CD4-positive, alpha-beta memory T cell (primary cell): ENCODE measurements at regions not wholly inside any gene's neighbourhood (a gene's known extent, or its start where the extent isn't known, plus 50 kb on each side); places are given as distances from the start of the nearest gene placed in this dataset.

Experiments
- CTCF ChIA-PET: fragments of 350-600 bp; sonication (Branson Sonifier 250); formaldehyde crosslinking; loops from one replicate; lab custom pipeline; 2021; ENCODE audit warnings: inconsistent platforms; ENCODE audit not compliant: partially characterized antibody; lab: Charles Lee
- POLR2A ChIA-PET: fragments of 350-600 bp; sonication (Branson Sonifier 250); formaldehyde crosslinking; loops from one replicate; lab custom pipeline; 2021; ENCODE audit not compliant: partially characterized antibody; lab: Charles Lee
- DNase-seq, 5 donors: peaks; one replicate each; pipeline versions ENCODE4 v3.0.0 to v3.0.0-alpha.2; 2020 to 2022; ENCODE audit warnings: mixed read lengths in 1 of 5
- H3K27ac ChIP-seq: one replicate; pipeline ENCODE4 v1.7.0; 2013; ENCODE audit warnings: low read depth, low read length
- H3K27me3 ChIP-seq: 2 replicates; pipeline ENCODE4 v1.7.0; 2013; ENCODE audit warnings: mild to moderate bottlenecking, low read length, moderate library complexity; ENCODE audit not compliant: insufficient read depth
- H3K36me3 ChIP-seq: 2 replicates; pipeline ENCODE4 v1.7.0; 2013; ENCODE audit warnings: mild to moderate bottlenecking, low read length, moderate library complexity; ENCODE audit not compliant: insufficient read depth
- H3K4me1 ChIP-seq: 2 replicates; pipeline ENCODE4 v1.7.0; 2013; ENCODE audit warnings: mild to moderate bottlenecking, low read length, moderate library complexity; ENCODE audit not compliant: insufficient read depth
- H3K4me3 ChIP-seq, 2 donors: one replicate each; pipeline ENCODE4 v1.7.0; 2013; ENCODE audit warnings: low read length in 2 of 2, mild to moderate bottlenecking in 1 of 2
- H3K9me3 ChIP-seq, 2 donors: one replicate each; pipeline ENCODE4 v1.7.0; 2013; ENCODE audit warnings: low read length in 2 of 2, control low read depth in 1 of 2; ENCODE audit not compliant: control insufficient read depth in 1 of 2
- H3K27ac Mint-ChIP-seq, 7 donors: one replicate each; pipeline ENCODE4 v1.8.0; 2020 to 2021; ENCODE audit warnings: mixed read lengths in 7 of 7, mild to moderate bottlenecking in 6 of 7, inconsistent platforms in 3 of 7, moderate library complexity in 3 of 7
- H3K27me3 Mint-ChIP-seq, 2 donors: one replicate each; pipeline ENCODE4 v1.8.0; 2020 to 2021; ENCODE audit warnings: mixed read lengths in 2 of 2
- H3K36me3 Mint-ChIP-seq, 2 donors: one replicate each; pipeline ENCODE4 v1.8.0; 2020 to 2021; ENCODE audit warnings: mixed read lengths in 2 of 2, inconsistent platforms in 1 of 2, mild to moderate bottlenecking in 1 of 2
- H3K4me1 Mint-ChIP-seq, 4 donors: one replicate each; pipeline ENCODE4 v1.8.0; 2020 to 2021; ENCODE audit warnings: mixed read lengths in 4 of 4, mild to moderate bottlenecking in 1 of 4
- H3K4me3 Mint-ChIP-seq, 8 donors: one replicate each; pipeline ENCODE4 v1.8.0; 2020 to 2021; ENCODE audit warnings: mixed read lengths in 8 of 8, mild to moderate bottlenecking in 7 of 8, moderate library complexity in 6 of 8, inconsistent platforms in 3 of 8
- H3K9me3 Mint-ChIP-seq, 8 donors: one replicate each; pipeline ENCODE4 v1.8.0; 2020 to 2021; ENCODE audit warnings: mixed read lengths in 8 of 8, mild to moderate bottlenecking in 5 of 8, inconsistent platforms in 3 of 8, moderate library complexity in 1 of 8
- intact Hi-C: fragments of 100-400 bp; cut with micrococcal nuclease; formaldehyde crosslinking; loops from one replicate; pipeline ENCODE4 v1.15.1; 2023

- peaks cover 0 to 4% (median 0%) of the 10 kb centered on the region in 8 donors for H3K9me3 Mint-ChIP-seq
- no peaks in the 10 kb centered on the region for H3K27me3 ChIP-seq
- ChIA-PET POLR2A (no interaction called here), CTCF (no interaction called here)
- H3K4me3 Mint-ChIP-seq = no peak overlapping the region
- DNase-seq = no peak
- H3K27me3 Mint-ChIP-seq = no peaks in the 10 kb centered on the region
- H3K36me3 Mint-ChIP-seq = no peaks in the 10 kb centered on the region
- no peak overlapping the region for H3K27ac ChIP-seq
- H3K4me3 ChIP-seq = no peak overlapping the region
- H3K4me1 Mint-ChIP-seq = no peaks in the 10 kb centered on the region
- no peaks in the 10 kb centered on the region for H3K4me1 ChIP-seq
- no peaks in the 10 kb centered on the region for H3K9me3 ChIP-seq
- no peaks in the 10 kb centered on the region for H3K36me3 ChIP-seq
- H3K27ac Mint-ChIP-seq = no peak overlapping the region
- intact Hi-C loops = no loop called here
Measured at GRCh38 chr4:57442831-57443291, 332.7 kb upstream of the IGFBP7 start.

- intact Hi-C loops = no loop called here
- no peaks in the 10 kb centered on the region for H3K36me3 Mint-ChIP-seq
- CTCF ChIA-PET = no interaction called here
Measured at GRCh38 chr4:57442241-57442640, 332.1 kb upstream of the IGFBP7 start.

GRCh38 chr4:57437649-57438048 is 327.5 kb upstream of the IGFBP7 start:
- Histone ChIP-seq H3K9me3 (no peaks in the 10 kb centered on the region), H3K4me1 (no peaks in the 10 kb centered on the region), H3K27ac (no peak overlapping the region), H3K36me3 (no peaks in the 10 kb centered on the region), H3K27me3 (no peaks in the 10 kb centered on the region), H3K4me3 (no peak overlapping the region)
- H3K4me1 Mint-ChIP-seq = no peaks in the 10 kb centered on the region
- no peak overlapping the region for H3K4me3 Mint-ChIP-seq
- ChIA-PET CTCF (no interaction called here), POLR2A (no interaction called here)
- H3K36me3 Mint-ChIP-seq = no peaks in the 10 kb centered on the region
- H3K27me3 Mint-ChIP-seq = no peaks in the 10 kb centered on the region
- no peak overlapping the region for H3K27ac Mint-ChIP-seq
- peaks cover 0 to 8% (median 1%) of the 10 kb centered on the region in 8 donors for H3K9me3 Mint-ChIP-seq
- DNase-seq = no peak
- intact Hi-C loops = no loop called here

More at GRCh38 chr4:57442241-57442640, 332.1 kb upstream of the IGFBP7 start:
- Mint-ChIP-seq H3K4me3 (no peak overlapping the region), H3K27ac (no peak overlapping the region), H3K27me3 (no peaks in the 10 kb centered on the region), H3K9me3 (peaks cover 0 to 4% (median 0%) of the 10 kb centered on the region in 8 donors), H3K4me1 (no peaks in the 10 kb centered on the region)
- no peaks in the 10 kb centered on the region for H3K4me1 ChIP-seq
- H3K36me3 ChIP-seq = no peaks in the 10 kb centered on the region
- DNase-seq = no peak
- H3K27me3 ChIP-seq = no peaks in the 10 kb centered on the region
- no peak overlapping the region for H3K27ac ChIP-seq
- no peak overlapping the region for H3K4me3 ChIP-seq
- H3K9me3 ChIP-seq = no peaks in the 10 kb centered on the region
- POLR2A ChIA-PET = no interaction called here

GRCh38 chr4:57435300-57435699 is 325.1 kb upstream of the IGFBP7 start:
- peaks cover 0 to 2% of the 10 kb centered on the region in 2 donors for H3K27me3 Mint-ChIP-seq
- no peaks in the 10 kb centered on the region for H3K9me3 ChIP-seq
- ChIA-PET POLR2A (no interaction called here), CTCF (interaction anchor here (0.8 kb wide), 1 partner anchor 271 kb away, joined by 3 read pairs; no protein-coding TSS in a partner anchor)
- intact Hi-C loops = no loop called here
- peaks cover 0 to 4% (median 1%) of the 10 kb centered on the region in 8 donors for H3K9me3 Mint-ChIP-seq
- H3K27me3 ChIP-seq = no peaks in the 10 kb centered on the region
- DNase-seq = no peak
- no peaks in the 10 kb centered on the region for H3K4me1 ChIP-seq
- H3K36me3 Mint-ChIP-seq = no peaks in the 10 kb centered on the region
- H3K36me3 ChIP-seq = no peaks in the 10 kb centered on the region
- no peak overlapping the region for H3K27ac Mint-ChIP-seq
- no peak overlapping the region for H3K4me3 ChIP-seq
- H3K4me3 Mint-ChIP-seq = no peak overlapping the region
- no peak overlapping the region for H3K27ac ChIP-seq
- H3K4me1 Mint-ChIP-seq = no peaks in the 10 kb centered on the region

- Histone ChIP-seq H3K9me3 (no peaks in the 10 kb centered on the region), H3K4me1 (no peaks in the 10 kb centered on the region), H3K27ac (no peak overlapping the region), H3K4me3 (no peak overlapping the region), H3K27me3 (no peaks in the 10 kb centered on the region), H3K36me3 (no peaks in the 10 kb centered on the region)
- intact Hi-C loops = no loop called here
- no peak overlapping the region for H3K27ac Mint-ChIP-seq
- no peaks in the 10 kb centered on the region for H3K4me1 Mint-ChIP-seq
- peaks cover 0 to 6% (median 2%) of the 10 kb centered on the region in 8 donors for H3K9me3 Mint-ChIP-seq
- POLR2A ChIA-PET = no interaction called here
- peaks cover 1 to 2% of the 10 kb centered on the region in 2 donors for H3K27me3 Mint-ChIP-seq
- H3K36me3 Mint-ChIP-seq = no peaks in the 10 kb centered on the region
- no peak for DNase-seq
- H3K4me3 Mint-ChIP-seq = no peak overlapping the region
- CTCF ChIA-PET = no interaction called here
Measured at GRCh38 chr4:57430726-57431125, 320.5 kb upstream of the IGFBP7 start.

- Mint-ChIP-seq H3K36me3 (no peaks in the 10 kb centered on the region), H3K27me3 (peaks cover 2 to 3% of the 10 kb centered on the region in 2 donors), H3K9me3 (peaks cover 0 to 8% (median 3%) of the 10 kb centered on the region in 8 donors), H3K4me3 (no peak overlapping the region), H3K27ac (no peak overlapping the region), H3K4me1 (no peaks in the 10 kb centered on the region)
- ChIA-PET CTCF (no interaction called here), POLR2A (no interaction called here)
- H3K36me3 ChIP-seq = no peaks in the 10 kb centered on the region
- H3K4me1 ChIP-seq = no peaks in the 10 kb centered on the region
- H3K4me3 ChIP-seq = no peak overlapping the region
- DNase-seq = peak in 2 of 5 donors; percentile 2 to 33
- no peak overlapping the region for H3K27ac ChIP-seq
- H3K9me3 ChIP-seq = no peaks in the 10 kb centered on the region
- H3K27me3 ChIP-seq = no peaks in the 10 kb centered on the region
- intact Hi-C loops = no loop called here
Measured at GRCh38 chr4:57426779-57427395, 316.7 kb upstream of the IGFBP7 start.

GRCh38 chr4:57425610-57426009 is 315.4 kb upstream of the IGFBP7 start:
- Histone ChIP-seq H3K27me3 (no peaks in the 10 kb centered on the region), H3K36me3 (no peaks in the 10 kb centered on the region), H3K4me1 (no peaks in the 10 kb centered on the region), H3K27ac (no peak overlapping the region), H3K9me3 (no peaks in the 10 kb centered on the region), H3K4me3 (no peak overlapping the region)
- Mint-ChIP-seq H3K27me3 (peaks cover 0 to 3% of the 10 kb centered on the region in 2 donors), H3K36me3 (no peaks in the 10 kb centered on the region), H3K27ac (no peak overlapping the region), H3K4me1 (no peaks in the 10 kb centered on the region), H3K4me3 (no peak overlapping the region), H3K9me3 (peaks cover 0 to 7% (median 3%) of the 10 kb centered on the region in 8 donors)
- DNase-seq = no peak
- POLR2A ChIA-PET = no interaction called here
- intact Hi-C loops = no loop called here
- CTCF ChIA-PET = no interaction called here
